ENCODE measurements at regions not wholly inside any gene's neighbourhood (a gene's known extent, or its start where the extent isn't known, plus 50 kb on each side); places are given as distances from the start of the nearest gene placed in this dataset.

DNA sequence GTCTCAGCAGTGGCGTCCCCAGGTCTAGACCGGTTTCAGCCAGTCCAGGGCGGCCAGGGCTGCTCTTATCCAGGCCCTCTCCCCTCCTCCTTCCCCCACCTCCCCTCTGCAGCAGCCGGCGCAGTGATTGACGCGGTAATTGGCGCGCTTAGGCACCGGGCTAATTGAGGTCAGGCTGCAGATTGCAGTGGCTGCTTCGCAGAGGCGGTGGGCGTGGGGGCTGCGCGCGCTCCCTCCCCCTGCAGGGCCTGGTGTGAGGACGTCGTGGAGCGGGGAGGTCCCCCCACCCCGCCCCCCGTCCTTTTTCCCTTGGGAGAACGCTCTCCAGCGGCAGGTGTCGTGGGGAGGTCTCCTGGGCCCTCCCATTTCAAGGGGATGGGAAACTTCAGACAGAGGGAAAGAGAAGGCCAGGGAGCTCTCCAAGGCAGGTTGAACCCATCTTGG lies 70.4 kb upstream of the BLCAP start:
- no peak overlapping the region for H3K4me2 ChIP-seq (ENCODE audit: low read length)
- no peaks in the 10 kb centered on the region for H3K9me3 ChIP-seq (ENCODE audit: control insufficient read depth, insufficient read depth, low read length)
- H3K27ac ChIP-seq (ENCODE audit: low read depth, low read length): no peak overlapping the region
- no peaks in the 10 kb centered on the region for H3K36me3 ChIP-seq (ENCODE audit: control insufficient read depth, low read length)
- no peaks in the 10 kb centered on the region for H3K79me2 ChIP-seq (ENCODE audit: control insufficient read depth, low read length)
- no peaks in the 10 kb centered on the region for H3F3A ChIP-seq (ENCODE audit: control insufficient read depth, insufficient read depth)
- TF ChIP-seq, protein P1, sequence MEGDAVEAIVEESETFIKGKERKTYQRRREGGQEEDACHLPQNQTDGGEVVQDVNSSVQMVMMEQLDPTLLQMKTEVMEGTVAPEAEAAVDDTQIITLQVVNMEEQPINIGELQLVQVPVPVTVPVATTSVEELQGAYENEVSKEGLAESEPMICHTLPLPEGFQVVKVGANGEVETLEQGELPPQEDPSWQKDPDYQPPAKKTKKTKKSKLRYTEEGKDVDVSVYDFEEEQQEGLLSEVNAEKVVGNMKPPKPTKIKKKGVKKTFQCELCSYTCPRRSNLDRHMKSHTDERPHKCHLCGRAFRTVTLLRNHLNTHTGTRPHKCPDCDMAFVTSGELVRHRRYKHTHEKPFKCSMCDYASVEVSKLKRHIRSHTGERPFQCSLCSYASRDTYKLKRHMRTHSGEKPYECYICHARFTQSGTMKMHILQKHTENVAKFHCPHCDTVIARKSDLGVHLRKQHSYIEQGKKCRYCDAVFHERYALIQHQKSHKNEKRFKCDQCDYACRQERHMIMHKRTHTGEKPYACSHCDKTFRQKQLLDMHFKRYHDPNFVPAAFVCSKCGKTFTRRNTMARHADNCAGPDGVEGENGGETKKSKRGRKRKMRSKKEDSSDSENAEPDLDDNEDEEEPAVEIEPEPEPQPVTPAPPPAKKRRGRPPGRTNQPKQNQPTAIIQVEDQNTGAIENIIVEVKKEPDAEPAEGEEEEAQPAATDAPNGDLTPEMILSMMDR (IDR thresholded peaks at IDR 0.05; ENCODE audit: low read depth, low read length, poor library complexity, severe bottlenecking): no peak
- no peak for TF ChIP-seq EZH2phosphoT487 (IDR thresholded peaks at IDR 0.05; ENCODE audit: borderline replicate concordance, low read length)
- H3K27me3 ChIP-seq (ENCODE audit: control insufficient read depth, low read length): no peaks in the 10 kb centered on the region; the same call in 1 of the 2 replicates
- no peak overlapping the region for H3K4me3 ChIP-seq (ENCODE audit: low read length)
- H3K9me2 ChIP-seq (replicated peaks; ENCODE audit: control insufficient read depth, low read length): no peaks in the 10 kb centered on the region
- no peaks in the 10 kb centered on the region for H4K20me1 ChIP-seq (ENCODE audit: control insufficient read depth, insufficient read depth, low read depth, low read length)
- H3K4me1 ChIP-seq (ENCODE audit: control insufficient read depth, low read length): no peaks in the 10 kb centered on the region

DNA sequence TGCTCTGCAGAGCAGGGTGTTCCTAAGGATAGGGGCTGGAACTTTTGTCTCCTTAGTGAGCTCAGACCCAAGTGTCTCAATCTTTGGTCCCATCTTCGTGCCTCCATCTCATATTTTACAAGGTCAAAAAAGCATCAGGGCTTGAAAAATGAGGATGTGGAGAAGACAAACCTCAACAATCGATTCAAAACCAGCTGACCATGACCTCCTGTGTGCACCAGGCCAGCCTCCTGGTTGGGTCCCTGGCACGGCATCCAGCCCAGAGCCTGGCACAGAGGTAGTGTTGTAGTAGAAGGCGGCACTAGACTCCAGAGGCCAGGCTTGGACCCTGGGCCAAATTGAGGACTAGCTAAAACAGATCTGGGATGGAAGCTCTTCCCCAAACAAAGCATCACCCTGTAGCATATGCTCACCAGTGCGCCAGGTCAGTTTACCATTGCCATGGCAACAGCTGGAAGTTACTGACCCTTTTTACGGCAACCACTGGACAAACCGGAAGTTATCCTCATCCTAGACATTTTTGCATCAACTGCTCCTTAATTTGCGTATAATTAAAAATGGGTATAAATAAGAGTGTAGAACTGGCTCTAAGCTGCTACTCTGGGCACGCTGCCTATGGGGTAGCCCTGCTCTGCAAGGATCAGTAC lies 69.3 kb upstream of the BLCAP start:
- Histone ChIP-seq H4K20me1 (ENCODE audit: control insufficient read depth, insufficient read depth, low read depth, low read length) (no peaks in the 10 kb centered on the region), H3K36me3 (ENCODE audit: control insufficient read depth, low read length) (no peaks in the 10 kb centered on the region), H3K79me2 (ENCODE audit: control insufficient read depth, low read length) (no peaks in the 10 kb centered on the region), H3K4me1 (ENCODE audit: control insufficient read depth, low read length) (no peaks in the 10 kb centered on the region), H3K9me3 (ENCODE audit: control insufficient read depth, insufficient read depth, low read length) (no peaks in the 10 kb centered on the region), H3K4me2 (ENCODE audit: low read length) (no peak overlapping the region), H3F3A (ENCODE audit: control insufficient read depth, insufficient read depth) (no peaks in the 10 kb centered on the region), H3K27ac (ENCODE audit: low read depth, low read length) (no peak overlapping the region), H3K4me3 (ENCODE audit: low read length) (no peak overlapping the region), H3K9me2 (replicated peaks; ENCODE audit: control insufficient read depth, low read length) (no peaks in the 10 kb centered on the region), H3K27me3 (ENCODE audit: control insufficient read depth, low read length) (peaks cover 6% of the 10 kb centered on the region)
- TF ChIP-seq, protein P1 (IDR thresholded peaks at IDR 0.05; ENCODE audit: low read depth, low read length, poor library complexity, severe bottlenecking): no peak
- TF ChIP-seq EZH2phosphoT487 (IDR thresholded peaks at IDR 0.05; ENCODE audit: borderline replicate concordance, low read length): no peak

DNA sequence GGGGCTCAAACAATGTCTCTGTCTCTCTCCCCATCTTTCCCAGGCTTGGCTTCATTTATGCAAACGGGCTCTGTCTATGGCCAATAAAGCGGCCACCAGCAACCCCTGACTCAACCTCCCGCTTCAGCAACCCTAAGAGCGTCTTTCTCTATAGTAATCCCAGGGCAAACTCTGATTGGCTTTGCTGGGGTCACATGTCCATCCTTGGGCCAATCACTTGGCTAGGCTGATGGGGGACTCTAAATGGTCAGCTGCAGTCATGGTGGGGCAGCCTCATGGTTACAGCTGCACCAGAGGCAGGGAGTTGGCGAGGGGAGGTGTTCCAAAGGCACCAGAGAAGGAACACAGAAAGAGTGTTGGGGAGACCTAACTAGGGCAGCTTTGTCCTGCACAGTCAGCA lies 68.5 kb upstream of the BLCAP start:
- H4K20me1 ChIP-seq (ENCODE audit: control insufficient read depth, insufficient read depth, low read depth, low read length): no peaks in the 10 kb centered on the region
- H3K27me3 ChIP-seq (ENCODE audit: control insufficient read depth, low read length): peaks cover 10% of the 10 kb centered on the region
- H3K9me3 ChIP-seq (ENCODE audit: control insufficient read depth, insufficient read depth, low read length): no peaks in the 10 kb centered on the region
- no peak overlapping the region for H3K4me2 ChIP-seq (ENCODE audit: low read length)
- no peaks in the 10 kb centered on the region for H3K4me1 ChIP-seq (ENCODE audit: control insufficient read depth, low read length)
- no peak overlapping the region for H3K4me3 ChIP-seq (ENCODE audit: low read length)
- no peaks in the 10 kb centered on the region for H3K79me2 ChIP-seq (ENCODE audit: control insufficient read depth, low read length)
- no peak overlapping the region for H3K27ac ChIP-seq (ENCODE audit: low read depth, low read length)
- H3K9me2 ChIP-seq (replicated peaks; ENCODE audit: control insufficient read depth, low read length): no peaks in the 10 kb centered on the region
- H3F3A ChIP-seq (ENCODE audit: control insufficient read depth, insufficient read depth): no peaks in the 10 kb centered on the region
- no peaks in the 10 kb centered on the region for H3K36me3 ChIP-seq (ENCODE audit: control insufficient read depth, low read length)
- TF ChIP-seq, protein P1 (IDR thresholded peaks at IDR 0.05; ENCODE audit: low read depth, low read length, poor library complexity, severe bottlenecking): no peak
- no peak for TF ChIP-seq EZH2phosphoT487 (IDR thresholded peaks at IDR 0.05; ENCODE audit: borderline replicate concordance, low read length)

Data from DOHH2 (cell line).